ENCODE measurements at regions not wholly inside any gene's neighbourhood (a gene's known extent, or its start where the extent isn't known, plus 50 kb on each side); places are given as distances from the start of the nearest gene placed in this dataset.
A peak's percentile ranks its signal among the peaks of the same experiment; 100 is the strongest.
"Not testable (repeated sequence)": the region's sequence is repeated elsewhere in the genome, so short reads cannot be mapped to it uniquely, and the experiment has no call there.

DNA sequence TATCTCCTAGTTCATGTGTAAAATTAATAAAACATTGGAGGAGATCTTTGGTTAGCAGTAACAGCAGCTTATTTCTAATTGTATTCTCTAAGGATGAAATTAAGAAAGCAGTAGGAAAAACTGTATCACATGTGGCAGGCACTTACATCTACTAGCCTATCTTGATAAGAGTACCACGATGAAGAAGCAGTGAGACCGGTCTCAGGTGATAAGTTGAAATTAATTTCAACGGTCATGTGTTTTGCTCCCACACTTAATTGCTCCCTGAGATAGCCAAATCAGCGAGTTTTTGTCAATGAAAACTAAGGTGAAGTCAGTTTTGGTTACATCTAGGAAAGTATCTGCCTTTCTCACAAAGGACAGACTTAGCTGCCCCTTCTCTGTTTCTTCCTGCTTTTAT, 115.8 kb upstream of the WIPF3 start:
- not testable (repeated sequence) for DNase-seq (ENCODE audit: extremely low read depth, low read depth)

DNA sequence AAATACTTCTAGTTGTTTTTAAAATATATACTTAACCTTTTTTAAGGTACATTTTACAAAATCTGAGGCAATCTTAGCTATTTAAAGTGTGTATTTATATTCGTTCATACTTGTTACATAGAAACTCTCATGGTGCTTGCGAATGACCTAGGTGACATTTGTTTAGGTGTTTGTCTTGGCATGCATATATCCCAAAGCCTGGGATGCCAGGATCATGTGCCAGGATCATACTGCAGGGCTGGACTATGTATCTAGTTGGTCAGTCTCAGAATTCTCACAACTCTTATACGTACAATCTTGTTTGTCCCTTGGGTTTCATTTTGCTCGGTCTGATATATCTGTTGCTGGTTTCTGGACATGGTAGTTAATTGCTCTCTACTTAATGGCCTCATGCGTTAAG, 109.9 kb upstream of the WIPF3 start:
- not testable (repeated sequence) for DNase-seq (ENCODE audit: extremely low read depth, low read depth)

GRCh38 chr7:29699723-29700122, 106.6 kb upstream of the WIPF3 start:
- DNase-seq (ENCODE audit: extremely low read depth, low read depth), result not testable (repeated sequence)

DNA sequence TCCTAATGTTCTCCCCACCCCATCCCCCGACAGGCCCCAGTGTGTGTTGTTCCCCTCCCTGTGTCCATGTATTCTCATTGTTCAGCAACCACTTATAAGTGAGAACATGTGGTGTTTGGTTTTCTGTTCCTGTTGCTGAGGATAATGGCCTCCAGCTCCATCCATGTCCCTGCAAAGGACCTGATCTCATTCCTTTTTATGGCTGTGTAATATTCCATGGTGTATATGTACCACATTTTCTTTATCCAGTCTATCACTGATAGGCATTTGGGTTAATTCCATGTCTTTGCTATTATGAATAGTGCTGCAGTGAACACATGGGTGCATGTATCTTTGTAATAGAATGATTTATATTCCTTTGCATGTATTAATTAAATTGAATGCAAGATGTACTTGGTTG, 104.8 kb upstream of the WIPF3 start:
- not testable (repeated sequence) for DNase-seq (ENCODE audit: extremely low read depth, low read depth)

DNA sequence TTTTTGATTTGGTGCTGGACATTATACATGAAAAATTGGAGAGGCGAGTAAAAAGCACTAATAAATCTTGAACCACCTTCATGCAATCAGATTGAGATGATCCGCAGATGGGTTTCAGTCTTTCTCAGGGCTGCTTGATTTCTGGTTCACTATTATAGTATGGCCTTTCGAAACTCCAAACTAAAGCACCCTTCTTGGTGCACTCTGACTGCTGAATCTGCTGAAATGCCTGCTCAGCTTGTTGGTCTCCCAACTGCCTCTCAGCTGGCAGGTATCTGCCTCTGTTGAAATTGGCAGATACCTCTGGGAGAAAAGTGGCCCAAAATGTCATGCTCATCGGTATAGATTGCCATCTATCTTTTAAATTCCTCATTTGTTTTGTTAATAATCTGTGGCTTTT, 102.5 kb upstream of the WIPF3 start:
- DNase-seq (ENCODE audit: extremely low read depth, low read depth), result not testable (repeated sequence)

GRCh38 chr7:29709002-29709401, 97.3 kb upstream of the WIPF3 start:
- DNase-seq (ENCODE audit: extremely low read depth, low read depth), result not testable (repeated sequence)

DNA sequence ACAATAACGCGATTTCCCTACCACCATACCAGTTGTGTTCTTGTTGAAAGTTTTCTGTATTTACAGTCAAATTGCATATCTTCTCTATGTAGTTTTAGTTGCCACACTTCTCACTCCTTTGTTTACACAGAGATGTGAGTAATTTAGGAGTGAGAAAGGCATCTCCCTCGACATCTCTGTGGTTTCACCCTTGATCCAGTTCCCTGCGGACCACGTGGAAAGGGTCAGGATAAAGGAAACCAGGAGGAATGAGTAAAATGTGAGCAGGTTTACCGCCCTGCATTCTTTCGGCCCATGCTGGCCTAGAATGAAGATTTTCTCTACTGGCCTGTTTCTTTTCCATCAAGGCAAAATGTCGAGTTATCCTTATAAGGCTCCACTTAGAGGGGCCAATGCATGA, 83.2 kb upstream of the WIPF3 start:
- peak; percentile 37 for DNase-seq (ENCODE audit: extremely low read depth, low read depth)

GRCh38 chr7:29723599-29723998, 82.7 kb upstream of the WIPF3 start:
- no peak for DNase-seq (ENCODE audit: extremely low read depth, low read depth)

- not testable (repeated sequence) for DNase-seq (ENCODE audit: extremely low read depth, low read depth)
Observed at GRCh38 chr7:29729534-29730165, 76.7 kb upstream of the WIPF3 start.

DNA sequence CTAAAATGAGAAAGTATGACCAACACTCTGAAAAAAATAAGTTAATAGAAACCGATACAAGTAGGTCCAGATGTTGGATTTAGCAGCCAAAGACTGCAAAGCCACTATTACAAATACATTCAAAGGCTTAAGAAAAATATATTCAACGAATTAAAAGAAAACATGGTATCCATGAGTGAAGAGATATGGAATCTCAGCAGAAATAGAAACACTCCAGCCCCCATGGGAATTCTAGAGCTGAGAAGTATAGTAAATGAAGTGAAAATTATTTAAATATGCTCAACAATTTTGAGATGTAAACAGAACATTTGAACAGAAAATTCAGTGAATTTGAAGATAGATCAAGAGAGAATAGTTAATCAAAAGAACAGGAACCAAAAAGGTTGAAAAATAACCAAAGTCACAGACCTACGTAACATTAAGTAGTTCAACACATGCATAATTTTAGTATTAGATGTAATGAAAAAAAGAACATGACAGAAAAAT, 72.0 kb upstream of the WIPF3 start:
- DNase-seq (ENCODE audit: extremely low read depth, low read depth), result no peak

- peak; percentile 2 for DNase-seq (ENCODE audit: extremely low read depth, low read depth)
Observed at GRCh38 chr7:29747645-29748245, 58.6 kb upstream of the WIPF3 start.

DNA sequence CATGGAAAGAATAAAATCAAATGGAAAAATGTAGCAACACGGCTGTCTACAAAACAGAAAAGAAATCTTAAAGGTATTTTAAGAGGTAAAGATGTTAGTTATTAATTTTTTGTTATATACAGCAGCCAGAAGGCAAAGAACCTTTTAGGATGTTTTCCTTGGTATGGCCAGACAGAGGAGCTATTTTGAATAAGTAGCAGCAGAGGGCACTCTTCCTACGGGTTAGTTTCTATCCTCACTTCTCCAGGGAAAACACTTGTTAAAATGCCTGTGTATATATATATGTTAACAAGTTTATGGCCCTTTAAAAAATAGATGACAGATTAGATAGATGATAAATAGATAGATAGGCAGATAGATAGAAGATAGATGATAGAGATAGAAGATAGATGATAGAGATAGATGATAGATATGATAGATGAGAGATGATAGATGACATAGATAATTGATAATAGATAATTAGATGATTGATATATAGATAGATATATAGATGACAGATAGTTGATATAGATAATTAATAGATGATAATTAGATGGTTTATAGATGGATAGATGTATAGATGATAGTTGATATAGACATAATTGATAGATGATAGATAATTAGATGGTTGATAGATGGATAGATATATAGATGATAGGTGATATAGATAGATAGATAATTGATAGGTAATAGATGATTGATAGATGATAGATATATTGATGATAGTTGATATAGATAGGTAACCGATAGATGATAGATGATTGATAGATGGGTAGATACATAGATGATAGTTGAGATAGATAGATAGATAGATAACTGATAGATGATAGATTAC, 57.8 kb upstream of the WIPF3 start:
- DNase-seq (ENCODE audit: extremely low read depth, low read depth), result peak; percentile 46

DNA sequence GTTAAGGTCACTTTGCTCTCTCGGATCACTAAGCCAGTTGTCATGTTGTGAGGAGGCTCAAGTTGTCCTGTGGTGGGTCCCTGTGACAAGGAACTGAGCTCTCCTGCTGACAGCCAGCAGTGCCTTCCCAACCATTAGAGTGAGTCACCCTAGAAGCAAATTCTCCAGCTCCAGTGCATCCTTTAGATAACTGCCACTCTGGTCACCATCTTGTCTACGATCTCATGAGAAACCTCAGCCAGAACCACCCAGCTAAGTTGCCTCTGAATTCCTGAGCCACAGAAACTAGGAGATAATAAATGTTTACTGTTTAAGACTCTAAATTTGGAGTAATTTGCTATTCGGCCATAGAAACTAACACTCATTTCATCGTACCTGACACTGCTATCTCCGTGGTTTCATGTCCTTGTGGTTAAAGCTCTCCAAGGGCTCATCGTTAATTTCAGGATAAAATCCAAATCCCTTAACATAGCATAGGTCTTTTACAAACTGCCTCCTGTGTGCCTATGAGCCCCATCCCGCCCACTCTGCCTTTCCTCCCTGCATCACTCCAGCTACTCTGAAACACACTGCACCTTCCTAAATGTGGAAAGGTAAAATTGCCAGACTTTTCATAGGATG, 56.5 kb upstream of the WIPF3 start:
- no peak for DNase-seq (ENCODE audit: extremely low read depth, low read depth)

- DNase-seq (ENCODE audit: extremely low read depth, low read depth), result not testable (repeated sequence)
Observed at GRCh38 chr7:29750373-29750940, 55.9 kb upstream of the WIPF3 start.

DNA sequence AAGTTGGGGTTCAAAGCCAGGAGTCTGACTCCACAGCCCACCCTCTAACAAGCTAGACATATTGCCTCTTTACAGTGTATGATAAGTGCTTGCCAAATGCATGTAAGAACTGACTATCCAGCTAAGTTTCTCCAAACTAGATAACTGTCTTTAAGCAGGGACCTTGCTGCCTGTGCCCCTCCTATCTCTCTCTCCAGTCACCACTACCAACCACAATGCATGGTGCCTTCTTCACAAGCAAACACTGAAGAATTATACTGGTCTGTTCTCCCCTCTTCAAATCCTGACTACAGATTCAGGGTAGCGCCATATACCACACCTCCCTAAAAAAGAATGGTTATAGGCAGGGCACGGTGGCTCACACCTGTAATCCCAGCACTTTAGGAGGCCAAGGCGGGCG, 55.3 kb upstream of the WIPF3 start:
- DNase-seq (ENCODE audit: extremely low read depth, low read depth), result not testable (repeated sequence)

- no peak for DNase-seq (ENCODE audit: extremely low read depth, low read depth)
Observed at GRCh38 chr7:29754874-29755490, 51.3 kb upstream of the WIPF3 start.
